Hepatocyte (in vitro differentiated cells): ENCODE measurements at regions not wholly inside any gene's neighbourhood (a gene's known extent, or its start where the extent isn't known, plus 50 kb on each side); places are given as distances from the start of the nearest gene placed in this dataset.

ENCODE experiments used
- DNase-seq: peaks from one replicate; pipeline ENCODE4 v3.0.0-alpha.2; 2016; ENCODE audit warnings: low spot score
- H2AFZ ChIP-seq: fragments of 200-600 bp; sonication (generic); 2 replicates; pipeline ENCODE4 v1.6.0; 2016; ENCODE audit warnings: antibody characterized with exemption, mild to moderate bottlenecking
- H3K27ac ChIP-seq: fragments of 200-600 bp; sonication (generic); 2 replicates; pipeline ENCODE4 v1.5.1; 2016; ENCODE audit warnings: mild to moderate bottlenecking
- H3K27me3 ChIP-seq: fragments of 200-600 bp; sonication (generic); 2 replicates; pipeline ENCODE4 v1.6.1; 2016
- H3K36me3 ChIP-seq: fragments of 200-600 bp; sonication (generic); replicated peaks from 2 replicates; pipeline ENCODE4 v1.5.1; 2016; ENCODE audit warnings: low read depth; ENCODE audit not compliant: insufficient read depth
- H3K4me1 ChIP-seq: fragments of 200-600 bp; sonication (generic); 2 replicates; pipeline ENCODE4 v1.5.1; 2016; ENCODE audit warnings: mild to moderate bottlenecking, moderate library complexity; ENCODE audit not compliant: insufficient read depth
- H3K4me2 ChIP-seq: fragments of 200-600 bp; sonication (generic); 2 replicates; pipeline ENCODE4 v1.6.0; 2016
- H3K4me3 ChIP-seq: fragments of 200-600 bp; sonication (generic); 2 replicates; pipeline ENCODE4 v1.5.1; 2016; ENCODE audit warnings: mild to moderate bottlenecking
- H3K79me2 ChIP-seq: fragments of 200-600 bp; sonication (generic); 2 replicates; pipeline ENCODE4 v1.6.0; 2017; ENCODE audit warnings: mild to moderate bottlenecking
- H3K9me2 ChIP-seq: fragments of 200-600 bp; sonication (generic); replicated peaks from 2 replicates; pipeline ENCODE4 v1.6.0; 2017; ENCODE audit warnings: mild to moderate bottlenecking; ENCODE audit not compliant: insufficient read depth
- H3K9me3 ChIP-seq: fragments of 200-600 bp; sonication (generic); 2 replicates; pipeline ENCODE4 v1.5.1; 2016; ENCODE audit warnings: low read depth, mild to moderate bottlenecking
- H4K20me1 ChIP-seq: fragments of 200-600 bp; sonication (generic); 2 replicates; pipeline ENCODE4 v1.6.0; 2016; ENCODE audit warnings: mild to moderate bottlenecking; ENCODE audit not compliant: insufficient read depth, poor library complexity, severe bottlenecking
- EZH2 ChIP-seq: fragments of 200-600 bp; sonication (generic); IDR thresholded peaks from 2 replicates; pipeline ENCODE4 v1.6.1; 2016; ENCODE audit warnings: antibody characterized with exemption, mild to moderate bottlenecking, borderline replicate concordance
- EZH2phosphoT487 ChIP-seq: fragments of 200-600 bp; sonication (generic); IDR thresholded peaks from one replicate; pipeline ENCODE4 v1.6.1; 2018; ENCODE audit warnings: antibody characterized with exemption, mild to moderate bottlenecking, low read depth, moderate library complexity; ENCODE audit not compliant: unreplicated experiment, severe bottlenecking
- WGBS: methylation state at CpG from one replicate; pipeline ENCODE4 v1.1.6; 2016; ENCODE audit warnings: low lambda C conversion rate; ENCODE audit errors: missing lambda C conversion rate; 5-methylcytosine and 5-hydroxymethylcytosine counted together
- TF ChIP-seq, protein P1 (sequence below): fragments of 200-600 bp; sonication (generic); IDR thresholded peaks from 2 replicates; pipeline ENCODE4 v1.5.1; 2016; ENCODE audit warnings: antibody characterized with exemption, mild to moderate bottlenecking; ENCODE audit not compliant: poor library complexity

DNA sequence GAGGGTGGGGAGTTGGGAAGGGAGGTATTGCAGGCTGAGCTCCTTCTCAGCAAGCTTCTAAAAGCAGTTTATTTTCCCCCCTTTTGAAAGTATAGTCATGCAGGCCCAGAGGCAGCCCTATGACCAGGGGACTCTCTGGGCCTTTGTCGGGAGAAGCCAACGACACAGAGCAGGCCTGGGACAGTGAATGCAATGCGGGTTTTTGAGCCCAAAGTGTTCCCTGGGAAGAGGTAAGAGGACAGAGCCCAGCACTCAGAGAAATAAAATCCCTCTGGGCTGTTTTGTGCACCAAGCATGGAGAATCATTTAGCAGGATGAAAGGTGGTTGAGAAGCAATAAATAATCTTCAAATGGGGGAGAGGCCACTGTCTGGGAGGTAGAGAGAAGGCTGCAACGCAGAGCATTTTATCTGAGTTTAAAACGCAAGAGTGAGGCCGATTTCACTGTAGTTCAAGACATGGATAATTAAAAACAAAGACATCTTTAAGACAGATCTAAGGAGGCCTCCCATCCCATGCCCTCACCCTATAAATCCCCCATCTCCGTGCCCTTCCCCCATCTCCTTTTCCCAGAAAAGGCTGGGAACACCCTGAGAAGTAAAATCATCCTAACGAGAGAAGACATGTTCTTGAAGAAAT, 237.5 kb downstream of the CDC5L start:
- 34% methylated on average over 8 of the region's 8 CpGs for WGBS
- Histone ChIP-seq H3K4me1 (peaks cover 15% of the 10 kb centered on the region), H3K4me3 (no peak overlapping the region), H3K36me3 (no peaks in the 10 kb centered on the region), H3K79me2 (no peaks in the 10 kb centered on the region), H2AFZ (no peak overlapping the region), H3K27ac (peak overlapping the region; percentile 9), H3K9me3 (no peaks in the 10 kb centered on the region), H4K20me1 (no peaks in the 10 kb centered on the region), H3K9me2 (no peaks in the 10 kb centered on the region), H3K4me2 (peak overlapping the region; percentile 25), H3K27me3 (peaks cover 4% of the 10 kb centered on the region)
- DNase-seq, result no peak
- TF ChIP-seq EZH2phosphoT487, result no peak
- TF ChIP-seq, protein P1, sequence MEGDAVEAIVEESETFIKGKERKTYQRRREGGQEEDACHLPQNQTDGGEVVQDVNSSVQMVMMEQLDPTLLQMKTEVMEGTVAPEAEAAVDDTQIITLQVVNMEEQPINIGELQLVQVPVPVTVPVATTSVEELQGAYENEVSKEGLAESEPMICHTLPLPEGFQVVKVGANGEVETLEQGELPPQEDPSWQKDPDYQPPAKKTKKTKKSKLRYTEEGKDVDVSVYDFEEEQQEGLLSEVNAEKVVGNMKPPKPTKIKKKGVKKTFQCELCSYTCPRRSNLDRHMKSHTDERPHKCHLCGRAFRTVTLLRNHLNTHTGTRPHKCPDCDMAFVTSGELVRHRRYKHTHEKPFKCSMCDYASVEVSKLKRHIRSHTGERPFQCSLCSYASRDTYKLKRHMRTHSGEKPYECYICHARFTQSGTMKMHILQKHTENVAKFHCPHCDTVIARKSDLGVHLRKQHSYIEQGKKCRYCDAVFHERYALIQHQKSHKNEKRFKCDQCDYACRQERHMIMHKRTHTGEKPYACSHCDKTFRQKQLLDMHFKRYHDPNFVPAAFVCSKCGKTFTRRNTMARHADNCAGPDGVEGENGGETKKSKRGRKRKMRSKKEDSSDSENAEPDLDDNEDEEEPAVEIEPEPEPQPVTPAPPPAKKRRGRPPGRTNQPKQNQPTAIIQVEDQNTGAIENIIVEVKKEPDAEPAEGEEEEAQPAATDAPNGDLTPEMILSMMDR, result no peak
- TF ChIP-seq EZH2, result no peak

DNA sequence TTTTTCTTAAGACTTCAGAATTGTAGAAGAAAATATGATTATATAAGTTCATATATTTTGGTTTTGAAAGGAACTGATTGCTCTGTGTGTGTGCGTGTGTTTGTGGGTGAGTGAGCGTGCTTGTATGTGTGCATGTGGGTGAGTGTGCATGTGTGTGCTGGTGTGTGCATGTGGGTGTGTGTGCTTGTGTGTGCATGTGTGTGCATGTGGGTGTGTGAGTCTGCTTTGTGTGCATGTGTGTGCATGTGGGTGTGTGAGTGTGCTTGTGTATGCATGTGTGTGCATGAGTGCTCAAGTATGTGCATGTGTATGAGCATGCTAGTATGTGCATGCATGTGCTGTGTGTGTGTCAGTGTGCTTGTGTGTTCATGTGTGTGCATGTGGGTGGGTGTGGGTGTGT, 238.5 kb downstream of the CDC5L start:
- WGBS, result 98% methylated on average over 2 of the region's 2 CpGs
- peaks cover 15% of the 10 kb centered on the region for H3K4me1 ChIP-seq
- H3K9me2 ChIP-seq, result no peaks in the 10 kb centered on the region
- no peaks in the 10 kb centered on the region for H3K9me3 ChIP-seq
- H3K4me3 ChIP-seq, result no peak overlapping the region
- H4K20me1 ChIP-seq, result no peaks in the 10 kb centered on the region
- H3K36me3 ChIP-seq, result no peaks in the 10 kb centered on the region
- DNase-seq, result no peak
- no peak for TF ChIP-seq EZH2phosphoT487
- TF ChIP-seq EZH2, result no peak
- TF ChIP-seq, protein P1, result no peak
- no peak overlapping the region for H3K27ac ChIP-seq
- H3K4me2 ChIP-seq, result no peak overlapping the region
- H2AFZ ChIP-seq, result no peak overlapping the region
- H3K27me3 ChIP-seq, result no peaks in the 10 kb centered on the region
- H3K79me2 ChIP-seq, result no peaks in the 10 kb centered on the region

DNA sequence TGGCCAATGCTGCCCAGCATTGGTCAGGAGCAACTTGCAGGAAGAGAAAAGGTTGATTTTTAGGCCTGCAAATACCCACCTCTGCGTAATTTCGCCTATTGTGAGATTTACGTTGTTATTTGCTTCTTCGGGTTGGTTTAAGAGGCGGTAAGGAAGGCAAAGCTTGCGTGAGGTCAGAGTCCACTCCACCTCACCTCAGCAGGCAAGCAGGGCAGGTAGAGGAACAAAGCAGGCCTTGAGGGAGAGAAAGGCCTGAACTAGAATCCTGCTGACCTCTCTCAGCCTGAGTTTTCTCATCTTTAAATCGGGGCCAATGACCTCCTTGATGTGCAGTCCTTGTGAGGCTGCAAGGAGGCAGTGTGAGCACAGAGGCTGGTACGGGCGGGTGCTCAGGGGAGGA, 239.1 kb downstream of the CDC5L start:
- H3K27ac ChIP-seq, result no peak overlapping the region
- no peak overlapping the region for H3K4me3 ChIP-seq
- H3K27me3 ChIP-seq, result no peaks in the 10 kb centered on the region
- no peak for TF ChIP-seq EZH2phosphoT487
- no peak for TF ChIP-seq EZH2
- TF ChIP-seq, protein P1, result no peak
- no peaks in the 10 kb centered on the region for H3K36me3 ChIP-seq
- no peak for DNase-seq
- no peaks in the 10 kb centered on the region for H3K79me2 ChIP-seq
- H3K4me2 ChIP-seq, result no peak overlapping the region
- no peaks in the 10 kb centered on the region for H4K20me1 ChIP-seq
- no peaks in the 10 kb centered on the region for H3K9me2 ChIP-seq
- peaks cover 15% of the 10 kb centered on the region for H3K4me1 ChIP-seq
- no peaks in the 10 kb centered on the region for H3K9me3 ChIP-seq
- 79% methylated on average over 9 of the region's 9 CpGs for WGBS
- H2AFZ ChIP-seq, result no peak overlapping the region
